Cerebellar nuclear complex (tissue), 1 donor: ENCODE measurements at regions not wholly inside any gene's neighbourhood (a gene's known extent, or its start where the extent isn't known, plus 50 kb on each side); places are given as distances from the start of the nearest gene placed in this dataset.

Experiments
- DNase-seq, 2 experiments: peaks; one replicate each; lab custom pipeline; 2025; lab: John Stamatoyannopoulos, UW

GRCh38 chr2:15734674-15735483 lies 143.2 kb downstream of the DDX1 start:
- no peak for DNase-seq

- DNase-seq, result no peak
Observed at GRCh38 chr2:15735484-15736326, 144.0 kb downstream of the DDX1 start.

- no peak for DNase-seq
Observed at GRCh38 chr2:15736396-15737180, 144.9 kb downstream of the DDX1 start.

GRCh38 chr2:15737314-15738224 lies 145.9 kb downstream of the DDX1 start:
- DNase-seq, result no peak

GRCh38 chr2:15738225-15738546 lies 146.5 kb downstream of the DDX1 start:
- DNase-seq, result no peak

- no peak for DNase-seq
Observed at GRCh38 chr2:15738943-15739342, 147.3 kb downstream of the DDX1 start.

GRCh38 chr2:15744820-15745219 lies 153.2 kb downstream of the DDX1 start:
- no peak for DNase-seq

GRCh38 chr2:15745350-15745749 lies 153.7 kb downstream of the DDX1 start:
- no peak for DNase-seq

- DNase-seq, result no peak
Observed at GRCh38 chr2:15745907-15746702, 154.4 kb downstream of the DDX1 start.

GRCh38 chr2:15746703-15747550 lies 155.3 kb downstream of the DDX1 start:
- no peak for DNase-seq

- no peak for DNase-seq
Observed at GRCh38 chr2:15747603-15748471, 156.2 kb downstream of the DDX1 start.

GRCh38 chr2:15748736-15749323 lies 157.2 kb downstream of the DDX1 start:
- no peak for DNase-seq

GRCh38 chr2:15749460-15750432 lies 158.1 kb downstream of the DDX1 start:
- no peak for DNase-seq

GRCh38 chr2:15750433-15750814 lies 158.8 kb downstream of the DDX1 start:
- DNase-seq, result no peak

- DNase-seq, result no peak
Observed at GRCh38 chr2:15750822-15751329, 159.2 kb downstream of the DDX1 start.

GRCh38 chr2:15751477-15751876 lies 159.8 kb downstream of the DDX1 start:
- no peak for DNase-seq
